ENCODE measurements at regions not wholly inside any gene's neighbourhood (a gene's known extent, or its start where the extent isn't known, plus 50 kb on each side); places are given as distances from the start of the nearest gene placed in this dataset.

DNA sequence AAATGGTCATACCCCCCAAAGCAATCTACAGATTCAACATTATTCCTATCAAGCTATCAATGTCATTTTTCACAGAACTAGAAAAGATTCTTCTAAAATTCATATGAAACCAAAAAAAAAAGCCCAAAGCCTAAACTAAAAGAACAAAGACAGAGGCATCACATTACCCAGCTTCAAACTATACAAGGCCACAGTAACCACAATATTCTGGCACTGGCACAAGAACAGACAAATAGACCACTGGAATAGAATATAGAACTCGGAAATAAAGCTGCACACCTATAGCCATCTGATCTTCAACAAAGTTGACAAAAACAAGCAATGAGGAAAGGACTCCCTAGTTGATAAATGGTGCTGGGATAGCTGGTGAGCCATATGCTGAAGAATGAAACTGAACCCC is 89.2 kb upstream of the PCED1B start:
- TF ChIP-seq POLR2A (IDR thresholded peaks at IDR 0.05): no peak
- TF ChIP-seq, protein P1, sequence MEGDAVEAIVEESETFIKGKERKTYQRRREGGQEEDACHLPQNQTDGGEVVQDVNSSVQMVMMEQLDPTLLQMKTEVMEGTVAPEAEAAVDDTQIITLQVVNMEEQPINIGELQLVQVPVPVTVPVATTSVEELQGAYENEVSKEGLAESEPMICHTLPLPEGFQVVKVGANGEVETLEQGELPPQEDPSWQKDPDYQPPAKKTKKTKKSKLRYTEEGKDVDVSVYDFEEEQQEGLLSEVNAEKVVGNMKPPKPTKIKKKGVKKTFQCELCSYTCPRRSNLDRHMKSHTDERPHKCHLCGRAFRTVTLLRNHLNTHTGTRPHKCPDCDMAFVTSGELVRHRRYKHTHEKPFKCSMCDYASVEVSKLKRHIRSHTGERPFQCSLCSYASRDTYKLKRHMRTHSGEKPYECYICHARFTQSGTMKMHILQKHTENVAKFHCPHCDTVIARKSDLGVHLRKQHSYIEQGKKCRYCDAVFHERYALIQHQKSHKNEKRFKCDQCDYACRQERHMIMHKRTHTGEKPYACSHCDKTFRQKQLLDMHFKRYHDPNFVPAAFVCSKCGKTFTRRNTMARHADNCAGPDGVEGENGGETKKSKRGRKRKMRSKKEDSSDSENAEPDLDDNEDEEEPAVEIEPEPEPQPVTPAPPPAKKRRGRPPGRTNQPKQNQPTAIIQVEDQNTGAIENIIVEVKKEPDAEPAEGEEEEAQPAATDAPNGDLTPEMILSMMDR (IDR thresholded peaks at IDR 0.05): no peak

Measured in thyroid gland (tissue), 4 donors.